ENCODE measurements at regions not wholly inside any gene's neighbourhood (a gene's known extent, or its start where the extent isn't known, plus 50 kb on each side); places are given as distances from the start of the nearest gene placed in this dataset.

- TF ChIP-seq ZNF350 (tag by site-specific recombination; IDR thresholded peaks at IDR 0.05): no peak
- TF ChIP-seq PRDM6 (tag by site-specific recombination; IDR thresholded peaks at IDR 0.05): no peak
- TF ChIP-seq ZNF707 (tag by site-specific recombination; IDR thresholded peaks at IDR 0.05): no peak
- TF ChIP-seq ELK4 (IDR thresholded peaks at IDR 0.05; ENCODE audit: borderline replicate concordance, low read depth, low read length): no peak
Observed at GRCh38 chr17:52209507-52209906, 51.0 kb upstream of the CA10 start.
